Heart right ventricle (tissue), 16 donors: ENCODE measurements at regions not wholly inside any gene's neighbourhood (a gene's known extent, or its start where the extent isn't known, plus 50 kb on each side); places are given as distances from the start of the nearest gene placed in this dataset.

Experiments used
- ATAC-seq, 8 donors: fragments of 200-7000 bp; cut with Tn5 transposase; one replicate each; pipeline ENCODE4 v1.9.1; 2020; ENCODE audit warnings: mild to moderate bottlenecking in 8 of 8, moderate library complexity in 8 of 8, moderate number of reproducible peaks in 1 of 8
- DNase-seq, 2 donors: peaks; one replicate each; pipeline ENCODE4 v3.0.0-alpha.2; 2020
- H3K27ac ChIP-seq, 10 donors: fragments of 200-600 bp; sonication (generic) in 2 of 10; one replicate each; pipeline versions ENCODE4 v1.5.0 to v1.8.0; 2020 to 2022; ENCODE audit warnings: mild to moderate bottlenecking in 3 of 10
- H3K27me3 ChIP-seq, 7 donors: fragments of 200-600 bp; one replicate each; pipeline ENCODE4 v1.8.0; 2021 to 2022; ENCODE audit warnings: mild to moderate bottlenecking in 2 of 7
- H3K36me3 ChIP-seq, 9 donors: fragments of 200-600 bp; sonication (generic) in 1 of 9; one replicate each; pipeline versions ENCODE4 v1.5.0 to v1.8.0; 2020 to 2022; ENCODE audit warnings: mild to moderate bottlenecking in 2 of 9
- H3K4me1 ChIP-seq, 9 donors: fragments of 200-600 bp; sonication (generic) in 1 of 9; one replicate each; pipeline versions ENCODE4 v1.5.0 to v1.8.0; 2020 to 2022; ENCODE audit warnings: mild to moderate bottlenecking in 4 of 9
- H3K4me3 ChIP-seq, 10 donors: fragments of 200-600 bp; sonication (generic) in 2 of 10; one replicate each; pipeline versions ENCODE4 v1.5.0 to v1.8.0; 2020 to 2022; ENCODE audit warnings: mild to moderate bottlenecking in 7 of 10, moderate library complexity in 2 of 10
- H3K9me3 ChIP-seq, 11 donors: fragments of 200-600 bp in 10 of 11; sonication (generic) in 2 of 11; one replicate each; pipeline versions ENCODE4 v1.5.0 to v1.8.0; 2013 to 2022; ENCODE audit warnings: mild to moderate bottlenecking in 2 of 11, control low read depth in 1 of 11, moderate library complexity in 1 of 11
- WGBS, 2 donors: extraction: QIAGEN DNeasy Blood & Tissue Kit; methylation state at CpG; one replicate each; pipeline ENCODE4 v1.1.7; 2013; ENCODE audit warnings: inconsistent platforms in 1 of 2; 5-methylcytosine and 5-hydroxymethylcytosine counted together
- intact Hi-C, 10 donors: fragments of 100-400 bp; cut with DNase I; formaldehyde crosslinking; loops; one replicate each; pipeline versions ENCODE4 v1.11.1 to v1.14.2; 2022
- TF ChIP-seq, protein P1 (sequence below), 9 donors: fragments of 200-600 bp; sonication (generic) in 2 of 9; IDR thresholded peaks; one replicate each; pipeline versions ENCODE4 v1.5.0 to v1.8.0; 2021 to 2022; ENCODE audit warnings: antibody characterized with exemption in 9 of 9, mild to moderate bottlenecking in 5 of 9, moderate library complexity in 1 of 9
- donor health status: Arrhythmogenic right ventricular cardiomyopathy.
- donor health status: ischemic (EF 13 %, LVEDD 7.1; RV severe dilation, severe dysfunction).
- donor health status: healthy with polysubstance abuse.
- donor health status: DM: no; HTN: yes; CAD: no.
- donor health status: DM: no; HTN: no; CAD: no.
- donor health status: ischemic (EF 25% LVEDD 6.9; RV normal size, moderate dysfunction).
- donor health status: ischemic (EF 25% LVEDD 5.7; RV mildly dilated, moderate dysfunction).
- donor health status: healthy.
- donor health status: DM: yes; HTN: yes; CAD: no.
- donor health status: Ischemic cardiomyopathy.
- donor health status: ischemic (EF 35%, LVEDD 5.7; RV mildly dilated, moderate dysfunction).
- donor health status: nonischemic (EF 11% LVEDD 7.7; RV severe dilation, severe dysfunction).
- donor health status: DM: yes; HTN: yes; CAD: no.
- donor health status: PGD.
- donor health status: ischemic (EF 29% LVEDD 5.4; RV normal size, mild dysfunction).
- donor health status: nonischemic (EF 23%, LVEDD 6.1; RV moderate dilation, normal function).

DNA sequence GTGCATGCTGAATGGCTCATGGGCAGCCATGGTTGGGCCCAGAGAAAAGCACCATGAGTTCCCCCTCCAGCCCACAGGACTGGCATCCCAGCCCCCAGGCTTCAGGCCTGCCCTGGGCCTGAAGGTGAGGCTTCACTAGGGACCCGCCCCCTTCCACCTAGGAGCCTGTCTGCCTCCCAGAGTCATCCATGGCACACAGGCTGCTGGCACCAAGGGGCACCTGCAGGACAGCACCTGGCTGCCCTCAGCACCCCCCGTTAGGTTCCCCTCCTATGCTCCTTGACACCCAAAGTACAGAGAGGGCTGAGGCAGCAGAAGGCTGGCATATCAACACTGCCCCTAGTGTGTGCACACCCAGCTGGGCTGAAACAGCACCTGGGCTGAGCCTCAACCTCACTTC is 566.7 kb upstream of the PCDH7 start:
- H3K4me1 ChIP-seq: no peaks in the 10 kb centered on the region
- no peaks in the 10 kb centered on the region for H3K36me3 ChIP-seq
- no peak overlapping the region for H3K27ac ChIP-seq
- TF ChIP-seq, protein P1, sequence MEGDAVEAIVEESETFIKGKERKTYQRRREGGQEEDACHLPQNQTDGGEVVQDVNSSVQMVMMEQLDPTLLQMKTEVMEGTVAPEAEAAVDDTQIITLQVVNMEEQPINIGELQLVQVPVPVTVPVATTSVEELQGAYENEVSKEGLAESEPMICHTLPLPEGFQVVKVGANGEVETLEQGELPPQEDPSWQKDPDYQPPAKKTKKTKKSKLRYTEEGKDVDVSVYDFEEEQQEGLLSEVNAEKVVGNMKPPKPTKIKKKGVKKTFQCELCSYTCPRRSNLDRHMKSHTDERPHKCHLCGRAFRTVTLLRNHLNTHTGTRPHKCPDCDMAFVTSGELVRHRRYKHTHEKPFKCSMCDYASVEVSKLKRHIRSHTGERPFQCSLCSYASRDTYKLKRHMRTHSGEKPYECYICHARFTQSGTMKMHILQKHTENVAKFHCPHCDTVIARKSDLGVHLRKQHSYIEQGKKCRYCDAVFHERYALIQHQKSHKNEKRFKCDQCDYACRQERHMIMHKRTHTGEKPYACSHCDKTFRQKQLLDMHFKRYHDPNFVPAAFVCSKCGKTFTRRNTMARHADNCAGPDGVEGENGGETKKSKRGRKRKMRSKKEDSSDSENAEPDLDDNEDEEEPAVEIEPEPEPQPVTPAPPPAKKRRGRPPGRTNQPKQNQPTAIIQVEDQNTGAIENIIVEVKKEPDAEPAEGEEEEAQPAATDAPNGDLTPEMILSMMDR (IDR thresholded peaks at IDR 0.05): no peak
- intact Hi-C loops: no loop called here
- 71 to 80% methylated on average over 2 of the region's 2 CpGs for WGBS, 2 donors
- peaks cover 0 to 3% (median 0%) of the 10 kb centered on the region in 11 donors for H3K9me3 ChIP-seq
- H3K27me3 ChIP-seq: no peaks in the 10 kb centered on the region
- DNase-seq (no peak), ATAC-seq (no peak)
- H3K4me3 ChIP-seq: no peak overlapping the region

DNA sequence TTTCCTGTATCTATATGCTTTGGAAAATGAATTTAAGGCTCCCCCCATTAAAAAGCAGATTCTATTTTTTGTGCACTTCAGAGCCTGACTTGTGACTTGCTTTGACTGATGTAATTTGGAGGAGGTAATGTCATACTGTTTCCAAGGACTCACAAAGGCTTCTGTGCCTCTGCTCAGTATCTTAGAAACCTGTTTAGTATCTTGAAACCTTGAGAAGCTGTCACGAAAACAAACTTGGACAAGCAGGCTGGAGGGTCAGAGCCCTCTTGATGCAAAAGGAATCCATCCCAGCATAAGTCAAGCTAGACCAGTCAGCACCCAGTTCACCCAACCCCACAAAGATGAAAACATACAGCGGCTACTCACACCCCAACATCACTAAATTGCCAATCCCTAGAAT is 560.0 kb upstream of the PCDH7 start:
- H3K27me3 ChIP-seq: no peaks in the 10 kb centered on the region
- WGBS, 2 donors: 43 to 44% methylated on average over 2 of the region's 2 CpGs
- intact Hi-C loops: no loop called here

DNA sequence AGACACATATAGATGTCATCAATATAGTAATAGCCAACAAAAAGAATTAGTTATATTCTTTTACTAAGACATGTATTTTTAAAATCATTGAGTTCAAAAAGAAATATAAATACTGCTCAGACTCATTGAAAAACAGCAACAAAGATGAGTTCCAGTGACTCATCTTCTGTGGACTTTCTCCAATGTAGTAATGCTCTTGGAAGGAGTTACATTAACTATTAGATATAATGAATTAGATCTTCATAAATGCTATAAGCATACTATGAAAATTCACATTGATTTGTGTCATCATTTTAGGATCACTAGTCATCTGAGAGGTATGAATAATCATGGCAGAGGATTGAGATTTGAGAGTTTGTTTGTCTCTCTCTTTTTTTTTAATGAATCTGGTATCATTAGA is 547.8 kb upstream of the PCDH7 start:
- ATAC-seq (no peak), DNase-seq (no peak)
- Histone ChIP-seq H3K9me3 (no peaks in the 10 kb centered on the region), H3K4me1 (no peaks in the 10 kb centered on the region), H3K36me3 (no peaks in the 10 kb centered on the region), H3K27me3 (no peaks in the 10 kb centered on the region), H3K27ac (no peak overlapping the region), H3K4me3 (no peak overlapping the region)
- TF ChIP-seq, protein P1 (IDR thresholded peaks at IDR 0.05): no peak
- intact Hi-C loops: no loop called here

More for the DNA sequence above, 560.0 kb upstream of the PCDH7 start:
- H3K4me3 ChIP-seq: no peak overlapping the region
- H3K36me3 ChIP-seq: no peaks in the 10 kb centered on the region
- no peak overlapping the region for H3K27ac ChIP-seq
- TF ChIP-seq, protein P1 (IDR thresholded peaks at IDR 0.05): no peak
- no peak for DNase-seq
- no peaks in the 10 kb centered on the region for H3K9me3 ChIP-seq
- ATAC-seq: no peak
- no peaks in the 10 kb centered on the region for H3K4me1 ChIP-seq

DNA sequence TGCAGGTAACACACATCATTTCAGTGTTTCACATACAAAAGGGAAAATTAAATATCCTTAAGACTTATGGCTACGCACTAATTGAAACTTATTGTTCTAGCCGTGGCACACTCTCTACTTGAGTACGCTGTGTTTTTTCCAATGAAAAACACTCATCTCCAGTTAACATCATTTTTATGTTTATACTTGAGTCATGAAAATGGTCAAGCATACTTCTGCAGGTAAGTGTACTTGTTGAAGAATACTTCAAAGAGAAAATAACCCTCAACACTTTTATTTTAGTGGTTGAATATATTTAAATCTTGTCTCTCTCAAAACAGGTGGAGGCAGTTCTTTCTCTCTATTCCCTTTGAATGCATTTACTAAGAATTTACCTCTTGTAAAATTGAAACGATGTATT is 538.7 kb upstream of the PCDH7 start:
- H3K36me3 ChIP-seq: no peaks in the 10 kb centered on the region
- DNase-seq (no peak), ATAC-seq (no peak)
- no peaks in the 10 kb centered on the region for H3K27me3 ChIP-seq
- TF ChIP-seq, protein P1 (IDR thresholded peaks at IDR 0.05): no peak
- 87 to 90% methylated on average over 4 of the region's 4 CpGs for WGBS, 2 donors
- H3K4me3 ChIP-seq: no peak overlapping the region
- H3K9me3 ChIP-seq: peaks cover 0 to 13% (median 0%) of the 10 kb centered on the region in 11 donors
- H3K4me1 ChIP-seq: no peaks in the 10 kb centered on the region
- intact Hi-C loops: no loop called here
- H3K27ac ChIP-seq: no peak overlapping the region

DNA sequence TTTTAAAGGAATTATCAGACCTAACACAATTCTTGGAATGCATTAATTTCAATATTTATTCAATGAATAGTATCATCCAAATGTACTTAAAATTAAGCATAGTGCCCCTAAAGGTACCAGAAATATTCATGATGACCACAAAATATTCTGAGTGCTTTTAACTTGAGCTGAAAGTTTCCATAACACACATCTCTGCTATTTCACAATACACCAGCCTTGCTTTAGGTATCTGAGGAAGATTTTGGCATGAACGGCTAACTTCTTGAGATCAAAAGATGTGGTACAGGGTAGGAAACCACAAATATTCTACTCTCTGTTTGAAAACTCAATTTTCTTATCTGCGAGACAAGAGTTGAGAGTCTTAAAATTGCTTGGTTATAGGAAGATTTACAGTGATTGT is 538.3 kb upstream of the PCDH7 start:
- no peak overlapping the region for H3K4me3 ChIP-seq
- WGBS, 2 donors: 77 to 79% methylated on average over 2 of the region's 2 CpGs
- H3K27me3 ChIP-seq: no peaks in the 10 kb centered on the region
- intact Hi-C loops: no loop called here
- H3K27ac ChIP-seq: no peak overlapping the region
- TF ChIP-seq, protein P1 (IDR thresholded peaks at IDR 0.05): no peak
- DNase-seq (no peak), ATAC-seq (no peak)
- no peaks in the 10 kb centered on the region for H3K36me3 ChIP-seq
- no peaks in the 10 kb centered on the region for H3K4me1 ChIP-seq
- peaks cover 0 to 13% (median 0%) of the 10 kb centered on the region in 11 donors for H3K9me3 ChIP-seq
